Chondrocyte (in vitro differentiated cells): ENCODE measurements at regions not wholly inside any gene's neighbourhood (a gene's known extent, or its start where the extent isn't known, plus 50 kb on each side); places are given as distances from the start of the nearest gene placed in this dataset.

Experiments used
- DNase-seq: peaks from one replicate; pipeline ENCODE4 v3.0.0; 2021; ENCODE audit warnings: mixed read lengths, low spot score
- H3K27ac Mint-ChIP-seq: one replicate; pipeline ENCODE4 v1.8.0; 2021; ENCODE audit warnings: mild to moderate bottlenecking, moderate library complexity, mixed read lengths; ENCODE audit not compliant: unreplicated experiment
- H3K27me3 Mint-ChIP-seq: 2 replicates; pipeline ENCODE4 v1.8.0; 2021; ENCODE audit warnings: low read depth, mixed read lengths
- H3K36me3 Mint-ChIP-seq: 2 replicates; pipeline ENCODE4 v1.8.0; 2021; ENCODE audit warnings: low read depth, mixed read lengths
- H3K4me1 Mint-ChIP-seq: 2 replicates; pipeline ENCODE4 v1.8.0; 2021; ENCODE audit warnings: low read depth, mild to moderate bottlenecking, mixed read lengths
- H3K4me3 Mint-ChIP-seq: one replicate; pipeline ENCODE4 v1.8.0; 2021; ENCODE audit warnings: mild to moderate bottlenecking, moderate library complexity, mixed read lengths; ENCODE audit not compliant: unreplicated experiment
- H3K9me3 Mint-ChIP-seq: 2 replicates; pipeline ENCODE4 v1.8.0; 2021; ENCODE audit warnings: low read depth, mixed read lengths
- CTCF ChIP-seq: fragments of 200-600 bp; sonication (generic); IDR thresholded peaks from 2 replicates; pipeline ENCODE4 v1.5.0; 2021; ENCODE audit warnings: antibody characterized with exemption, mild to moderate bottlenecking, moderate library complexity

- no peak overlapping the region for H3K4me3 Mint-ChIP-seq
- peaks cover 2% of the 10 kb centered on the region for H3K27me3 Mint-ChIP-seq
- H3K9me3 Mint-ChIP-seq, result no peaks in the 10 kb centered on the region
- no peaks in the 10 kb centered on the region for H3K4me1 Mint-ChIP-seq
- no peaks in the 10 kb centered on the region for H3K36me3 Mint-ChIP-seq
- DNase-seq, result no peak
- no peak for TF ChIP-seq CTCF
- H3K27ac Mint-ChIP-seq, result no peak overlapping the region
These were observed 149.2 kb upstream of the C1orf21 start for GRCh38 chr1:184237588-184237987.

- H3K4me1 Mint-ChIP-seq, result no peaks in the 10 kb centered on the region
- no peak for DNase-seq
- peaks cover 4% of the 10 kb centered on the region for H3K9me3 Mint-ChIP-seq
- no peak overlapping the region for H3K27ac Mint-ChIP-seq
- TF ChIP-seq CTCF, result no peak
- no peaks in the 10 kb centered on the region for H3K27me3 Mint-ChIP-seq
- no peak overlapping the region for H3K4me3 Mint-ChIP-seq
- no peaks in the 10 kb centered on the region for H3K36me3 Mint-ChIP-seq
These were observed 145.4 kb upstream of the C1orf21 start for GRCh38 chr1:184241446-184241845.

- H3K36me3 Mint-ChIP-seq, result no peaks in the 10 kb centered on the region
- peaks cover 5% of the 10 kb centered on the region for H3K27me3 Mint-ChIP-seq
- no peak for TF ChIP-seq CTCF
- H3K4me3 Mint-ChIP-seq, result no peak overlapping the region
- peaks cover 4% of the 10 kb centered on the region for H3K9me3 Mint-ChIP-seq
- H3K4me1 Mint-ChIP-seq, result no peaks in the 10 kb centered on the region
- H3K27ac Mint-ChIP-seq, result no peak overlapping the region
- no peak for DNase-seq
These were observed 144.3 kb upstream of the C1orf21 start for GRCh38 chr1:184242507-184242943.

GRCh38 chr1:184244962-184245361, 141.9 kb upstream of the C1orf21 start:
- H3K4me1 Mint-ChIP-seq, result no peaks in the 10 kb centered on the region
- no peak for DNase-seq
- no peaks in the 10 kb centered on the region for H3K36me3 Mint-ChIP-seq
- no peak overlapping the region for H3K4me3 Mint-ChIP-seq
- peaks cover 7% of the 10 kb centered on the region for H3K9me3 Mint-ChIP-seq
- TF ChIP-seq CTCF, result no peak
- peaks cover 5% of the 10 kb centered on the region for H3K27me3 Mint-ChIP-seq
- no peak overlapping the region for H3K27ac Mint-ChIP-seq

- H3K27me3 Mint-ChIP-seq, result peaks cover 5% of the 10 kb centered on the region
- no peak overlapping the region for H3K4me3 Mint-ChIP-seq
- H3K4me1 Mint-ChIP-seq, result no peaks in the 10 kb centered on the region
- no peak for TF ChIP-seq CTCF
- no peak overlapping the region for H3K27ac Mint-ChIP-seq
- DNase-seq, result no peak
- peaks cover 7% of the 10 kb centered on the region for H3K9me3 Mint-ChIP-seq
- H3K36me3 Mint-ChIP-seq, result no peaks in the 10 kb centered on the region
These were observed 139.2 kb upstream of the C1orf21 start for GRCh38 chr1:184247671-184248070.
